ENCODE measurements at regions not wholly inside any gene's neighbourhood (a gene's known extent, or its start where the extent isn't known, plus 50 kb on each side); places are given as distances from the start of the nearest gene placed in this dataset.

DNA sequence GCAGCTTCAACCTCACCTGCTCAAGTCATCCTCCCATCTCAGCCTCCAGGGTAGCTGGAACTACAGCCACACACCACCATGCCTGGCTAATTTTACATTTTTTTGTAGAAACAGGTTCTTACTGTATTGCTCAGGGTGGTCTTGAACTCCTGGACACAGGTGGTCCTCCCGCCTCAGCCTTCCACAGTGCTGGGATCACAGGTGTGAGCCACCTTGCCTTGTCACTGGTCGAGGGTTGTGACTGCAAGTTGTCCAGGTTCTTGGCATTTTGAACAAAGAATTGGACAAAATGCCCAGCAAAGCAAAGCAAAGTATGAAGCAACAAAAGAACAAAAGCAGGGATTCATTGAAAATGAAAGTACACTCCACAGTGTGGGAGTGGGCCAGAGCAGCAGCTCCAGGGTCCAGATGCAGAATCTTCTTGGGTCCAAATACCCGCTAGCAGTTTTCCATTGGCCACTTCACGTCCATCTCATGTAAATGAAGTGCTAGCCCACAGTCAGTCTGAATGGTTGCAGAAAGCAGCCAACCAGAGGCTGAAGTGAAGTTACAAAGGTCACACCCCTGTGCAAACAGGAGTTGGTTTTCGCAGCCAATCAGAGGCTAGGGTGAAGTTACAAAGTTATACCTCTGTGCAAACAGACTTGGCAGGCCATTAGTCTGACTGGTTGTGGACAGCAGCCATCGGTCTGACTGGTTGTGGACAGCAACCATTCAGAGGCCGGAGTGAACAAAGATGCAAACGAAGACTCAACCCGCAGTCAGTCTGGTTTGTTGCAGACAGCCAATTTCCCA is 109.5 kb upstream of the KIF26B start:
- no peak overlapping the region for H3K27ac ChIP-seq (ENCODE audit: control insufficient read depth, insufficient read depth)
- in situ Hi-C loops (cut with MboI) = no loop called here
- H3K4me2 ChIP-seq (ENCODE audit: control insufficient read depth, insufficient read depth) = no peak overlapping the region
- intact Hi-C loops (cut with micrococcal nuclease; ENCODE audit: unreplicated experiment) = no loop called here
- no peak overlapping the region for H3K4me3 ChIP-seq
- POLR2A ChIA-PET = no interaction called here
- DNase-seq (ENCODE audit: low read depth, low spot score) (no peak), ATAC-seq (peak; percentile 21; the same call in 2 of the 3 replicates), FAIRE-seq (no peak)
- TF ChIP-seq SREBF2 (IDR thresholded peaks at IDR 0.05; ENCODE audit: low read length) (no peak), NFYB (IDR thresholded peaks at IDR 0.05; ENCODE audit: insufficient read depth, low read depth, low read length) (0 out of 2 replicates have a peak, but pooled peaks have one; percentile 17), WRNIP1 (IDR thresholded peaks at IDR 0.05; ENCODE audit: borderline replicate concordance, low read depth, low read length) (no peak), NFXL1 (IDR thresholded peaks at IDR 0.05; ENCODE audit: borderline replicate concordance) (no peak)
- TF ChIP-seq, protein P1, sequence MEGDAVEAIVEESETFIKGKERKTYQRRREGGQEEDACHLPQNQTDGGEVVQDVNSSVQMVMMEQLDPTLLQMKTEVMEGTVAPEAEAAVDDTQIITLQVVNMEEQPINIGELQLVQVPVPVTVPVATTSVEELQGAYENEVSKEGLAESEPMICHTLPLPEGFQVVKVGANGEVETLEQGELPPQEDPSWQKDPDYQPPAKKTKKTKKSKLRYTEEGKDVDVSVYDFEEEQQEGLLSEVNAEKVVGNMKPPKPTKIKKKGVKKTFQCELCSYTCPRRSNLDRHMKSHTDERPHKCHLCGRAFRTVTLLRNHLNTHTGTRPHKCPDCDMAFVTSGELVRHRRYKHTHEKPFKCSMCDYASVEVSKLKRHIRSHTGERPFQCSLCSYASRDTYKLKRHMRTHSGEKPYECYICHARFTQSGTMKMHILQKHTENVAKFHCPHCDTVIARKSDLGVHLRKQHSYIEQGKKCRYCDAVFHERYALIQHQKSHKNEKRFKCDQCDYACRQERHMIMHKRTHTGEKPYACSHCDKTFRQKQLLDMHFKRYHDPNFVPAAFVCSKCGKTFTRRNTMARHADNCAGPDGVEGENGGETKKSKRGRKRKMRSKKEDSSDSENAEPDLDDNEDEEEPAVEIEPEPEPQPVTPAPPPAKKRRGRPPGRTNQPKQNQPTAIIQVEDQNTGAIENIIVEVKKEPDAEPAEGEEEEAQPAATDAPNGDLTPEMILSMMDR (IDR thresholded peaks at IDR 0.05 in 2 of 3, conservative IDR thresholded peaks at IDR 0.05 in 1 of 3; ENCODE audit: control insufficient read depth in 2 of 3, extremely low read depth in 1 of 3, insufficient read depth in 1 of 3, low read depth in 3 of 3, low read length in 3 of 3) = no peak
- H3K4me1 ChIP-seq (ENCODE audit: control insufficient read depth, insufficient read depth, low read length) = no peaks in the 10 kb centered on the region
- no peaks in the 10 kb centered on the region for H3K79me2 ChIP-seq (ENCODE audit: control insufficient read depth, insufficient read depth, low read length)
- H3K9ac ChIP-seq (ENCODE audit: control insufficient read depth, insufficient read depth, low read length) = no peak overlapping the region
- peaks cover 0 to 1% of the 10 kb centered on the region in 2 experiments; a peak in 1 of 4 replicates for H3K27me3 ChIP-seq (replicated peaks in 1 of 2; ENCODE audit: control insufficient read depth in 2 of 2, insufficient read depth in 2 of 2, low read length in 1 of 2)
- H3K9me3 ChIP-seq (replicated peaks; ENCODE audit: control insufficient read depth, insufficient read depth, low read length) = no peaks in the 10 kb centered on the region
- SMC1A ChIA-PET (ENCODE audit: uncharacterized antibody, unreplicated experiment) = interaction anchor here (1.2 to 4.0 kb wide), 4 partner anchors 13 to 441 kb away, joined by 5 to 91 read pairs (median 11); no protein-coding TSS in a partner anchor
- RAD21 ChIA-PET (ENCODE audit: unreplicated experiment) = interaction anchor here (0.9 to 5.9 kb wide), 2 partner anchors 243 to 247 kb away, joined by 3 to 109 read pairs; no protein-coding TSS in a partner anchor
- WGBS (ENCODE audit: insufficient coverage, insufficient replicate concordance, low lambda C conversion rate, missing lambda C conversion rate) = 49% methylated on average over 9 of the region's 9 CpGs
- H2AFZ ChIP-seq (ENCODE audit: control insufficient read depth, low read depth, low read length) = no peak overlapping the region
- CTCF ChIA-PET = interaction anchor here (0.6 to 5.5 kb wide), 5 partner anchors 184 to 441 kb away, joined by 3 to 239 read pairs (median 9); no protein-coding TSS in a partner anchor
- H3K36me3 ChIP-seq (ENCODE audit: control insufficient read depth in 2 of 2, insufficient read depth in 2 of 2, low read length in 1 of 2) = no peaks in the 10 kb centered on the region
- H4K20me1 ChIP-seq (ENCODE audit: control insufficient read depth, insufficient read depth) = no peaks in the 10 kb centered on the region
- no TSS peak for BruUV-seq (replicated peaks)
